ENCODE measurements at regions not wholly inside any gene's neighbourhood (a gene's known extent, or its start where the extent isn't known, plus 50 kb on each side); places are given as distances from the start of the nearest gene placed in this dataset.
"Not testable (repeated sequence)": the region's sequence is repeated elsewhere in the genome, so short reads cannot be mapped to it uniquely, and the experiment has no call there.

- no peak for DNase-seq (ENCODE audit: low read depth in 2 of 3, low spot score in 2 of 3)
Measured at GRCh38 chr2:64742678-64743077, 89.0 kb upstream of the SERTAD2 start.

GRCh38 chr2:64743739-64744330 is 90.1 kb upstream of the SERTAD2 start:
- no peak for DNase-seq (ENCODE audit: low read depth in 2 of 3, low spot score in 2 of 3)

GRCh38 chr2:64745562-64745961 is 91.8 kb upstream of the SERTAD2 start:
- DNase-seq (ENCODE audit: low read depth in 2 of 3, low spot score in 2 of 3), result no peak

- not testable (repeated sequence) for DNase-seq (ENCODE audit: low read depth in 2 of 3, low spot score in 2 of 3)
Measured at GRCh38 chr2:64747690-64748091, 94.0 kb upstream of the SERTAD2 start.

GRCh38 chr2:64748147-64748546 is 94.4 kb upstream of the SERTAD2 start:
- DNase-seq (ENCODE audit: low read depth in 2 of 3, low spot score in 2 of 3), result no peak

GRCh38 chr2:64748561-64748960 is 94.8 kb upstream of the SERTAD2 start:
- DNase-seq (ENCODE audit: low read depth in 2 of 3, low spot score in 2 of 3), result no peak

GRCh38 chr2:64749446-64749845 is 95.7 kb upstream of the SERTAD2 start:
- DNase-seq (ENCODE audit: low read depth in 2 of 3, low spot score in 2 of 3), result no peak

GRCh38 chr2:64750001-64750816 is 96.5 kb upstream of the SERTAD2 start:
- peak in 2 of 3 donors; percentile 61 for DNase-seq (ENCODE audit: low read depth in 2 of 3, low spot score in 2 of 3)

- DNase-seq (ENCODE audit: low read depth in 2 of 3, low spot score in 2 of 3), result peak in 2 of 3 donors; percentile 93 to 100
Measured at GRCh38 chr2:64750817-64751285, 97.1 kb upstream of the SERTAD2 start.

GRCh38 chr2:64751286-64752260 is 97.9 kb upstream of the SERTAD2 start:
- peak; percentile 34 to 99 (median 88) for DNase-seq (ENCODE audit: low read depth in 2 of 3, low spot score in 2 of 3)

- DNase-seq (ENCODE audit: low read depth in 2 of 3, low spot score in 2 of 3), result no peak
Measured at GRCh38 chr2:64753399-64753798, 99.7 kb upstream of the SERTAD2 start.

GRCh38 chr2:64754570-64754969 is 100.9 kb upstream of the SERTAD2 start:
- DNase-seq (ENCODE audit: low read depth in 2 of 3, low spot score in 2 of 3), result peak in 1 of 3 donors; percentile 67

- DNase-seq (ENCODE audit: low read depth in 2 of 3, low spot score in 2 of 3), result no peak
Measured at GRCh38 chr2:64757126-64757525, 103.4 kb upstream of the SERTAD2 start.

- DNase-seq (ENCODE audit: low read depth in 2 of 3, low spot score in 2 of 3), result no peak
Measured at GRCh38 chr2:64760128-64760527, 106.4 kb upstream of the SERTAD2 start.

- DNase-seq (ENCODE audit: low read depth in 2 of 3, low spot score in 2 of 3), result no peak
Measured at GRCh38 chr2:64762301-64762997, 108.7 kb upstream of the SERTAD2 start.

GRCh38 chr2:64763126-64763525 is 109.4 kb upstream of the SERTAD2 start:
- DNase-seq (ENCODE audit: low read depth in 2 of 3, low spot score in 2 of 3), result peak in 2 of 3 donors; percentile 48 to 70

GRCh38 chr2:64765160-64765805 is 111.6 kb upstream of the SERTAD2 start:
- DNase-seq (ENCODE audit: low read depth in 2 of 3, low spot score in 2 of 3), result no peak

GRCh38 chr2:64766841-64767669 is 113.3 kb upstream of the SERTAD2 start:
- DNase-seq (ENCODE audit: low read depth in 2 of 3, low spot score in 2 of 3), result peak; percentile 16 to 76 (median 63)
